Vagina (tissue), 2 donors: ENCODE measurements at regions not wholly inside any gene's neighbourhood (a gene's known extent, or its start where the extent isn't known, plus 50 kb on each side); places are given as distances from the start of the nearest gene placed in this dataset.
"Not testable (repeated sequence)": the region's sequence is repeated elsewhere in the genome, so short reads cannot be mapped to it uniquely, and the experiment has no call there.

ENCODE experiments used
- DNase-seq, 2 donors: peaks; one replicate each; pipeline ENCODE4 v3.0.0-alpha.2; 2017; ENCODE audit errors: extremely low spot score in 2 of 2
- H3K27ac ChIP-seq: fragments of 200-600 bp; sonication (generic); one replicate; pipeline ENCODE4 v1.5.1; 2019
- H3K27me3 ChIP-seq: fragments of 200-600 bp; sonication (generic); one replicate; pipeline ENCODE4 v1.5.1; 2019
- H3K36me3 ChIP-seq, 2 donors: fragments of 200-600 bp; sonication (generic); one replicate each; pipeline ENCODE4 v1.5.1; 2017 to 2019
- H3K4me1 ChIP-seq: fragments of 200-600 bp; sonication (generic); one replicate; pipeline ENCODE4 v1.5.1; 2019
- H3K4me3 ChIP-seq, 2 donors: fragments of 200-600 bp; sonication (generic); 1 replicate in 1 of 2; 2 replicates in 1 of 2; pipeline ENCODE4 v1.5.1; 2016 to 2019
- H3K9me3 ChIP-seq: fragments of 200-600 bp; sonication (generic); one replicate; pipeline ENCODE4 v1.5.1; 2019
- CTCF ChIP-seq, 3 experiments: fragments of 450-650 bp in 2 of 3; fragments of 200-600 bp in 1 of 3; sonication (generic) in 1 of 3; IDR thresholded peaks; one replicate each; pipeline ENCODE4 v1.5.1; 2017 to 2019; ENCODE audit warnings: antibody characterized with exemption in 3 of 3, mild to moderate bottlenecking in 2 of 3, moderate library complexity in 2 of 3
- POLR2A ChIP-seq, 2 donors: fragments of 450-650 bp; IDR thresholded peaks; one replicate each; pipeline ENCODE4 v1.6.1; 2017; ENCODE audit warnings: antibody characterized with exemption in 2 of 2, mild to moderate bottlenecking in 2 of 2, moderate library complexity in 2 of 2
- POLR2AphosphoS5 ChIP-seq, 2 donors: sonication (generic); formaldehyde crosslinking; IDR thresholded peaks; one replicate each; pipeline ENCODE4 v1.9.0; 2017; ENCODE audit warnings: antibody characterized with exemption in 2 of 2, mild to moderate bottlenecking in 2 of 2, low read depth in 1 of 2; ENCODE audit not compliant: insufficient read depth in 1 of 2
- intact Hi-C: fragments of 100-400 bp; cut with DNase I; formaldehyde crosslinking; loops from one replicate; pipeline ENCODE4 v1.15.1; 2023

GRCh38 chr3:127413871-127414270 is 126.0 kb upstream of the PRR20G start:
- no peaks in the 10 kb centered on the region for H3K36me3 ChIP-seq
- peaks cover 6% of the 10 kb centered on the region for H3K4me1 ChIP-seq
- no peaks in the 10 kb centered on the region for H3K9me3 ChIP-seq
- intact Hi-C loops, result no loop called here
- peak in 1 of 2 donors; percentile 81 for DNase-seq
- H3K4me3 ChIP-seq, result no peak overlapping the region
- TF ChIP-seq POLR2AphosphoS5 (IDR thresholded peaks at IDR 0.05; ENCODE audit: insufficient read depth in 1 of 2, low read depth in 1 of 2), result no peak
- no peak for TF ChIP-seq CTCF (IDR thresholded peaks at IDR 0.05)
- no peak for TF ChIP-seq POLR2A (IDR thresholded peaks at IDR 0.05)
- no peak overlapping the region for H3K27ac ChIP-seq
- no peaks in the 10 kb centered on the region for H3K27me3 ChIP-seq

GRCh38 chr3:127413318-127413673 is 125.5 kb upstream of the PRR20G start:
- Histone ChIP-seq H3K36me3 (no peaks in the 10 kb centered on the region), H3K27me3 (no peaks in the 10 kb centered on the region), H3K4me3 (no peak overlapping the region), H3K9me3 (no peaks in the 10 kb centered on the region), H3K4me1 (peaks cover 6% of the 10 kb centered on the region), H3K27ac (no peak overlapping the region)
- intact Hi-C loops, result no loop called here
- no peak for DNase-seq
- no peak for TF ChIP-seq POLR2A (IDR thresholded peaks at IDR 0.05)
- no peak for TF ChIP-seq POLR2AphosphoS5 (IDR thresholded peaks at IDR 0.05; ENCODE audit: insufficient read depth in 1 of 2, low read depth in 1 of 2)
- TF ChIP-seq CTCF (IDR thresholded peaks at IDR 0.05), result no peak

GRCh38 chr3:127412578-127413317 is 124.9 kb upstream of the PRR20G start:
- Histone ChIP-seq H3K36me3 (no peaks in the 10 kb centered on the region), H3K4me1 (peaks cover 3% of the 10 kb centered on the region), H3K27ac (no peak overlapping the region), H3K27me3 (no peaks in the 10 kb centered on the region), H3K9me3 (no peaks in the 10 kb centered on the region), H3K4me3 (no peak overlapping the region)
- TF ChIP-seq CTCF (IDR thresholded peaks at IDR 0.05) (no peak), POLR2A (IDR thresholded peaks at IDR 0.05) (no peak), POLR2AphosphoS5 (IDR thresholded peaks at IDR 0.05; ENCODE audit: insufficient read depth in 1 of 2, low read depth in 1 of 2) (no peak)
- peak in 1 of 2 donors; percentile 94 for DNase-seq
- intact Hi-C loops, result no loop called here

GRCh38 chr3:127411875-127412274 is 124.0 kb upstream of the PRR20G start:
- intact Hi-C loops, H3K4me3 ChIP-seq, H3K36me3 ChIP-seq, H3K27me3 ChIP-seq, DNase-seq, H3K4me1 ChIP-seq, H3K27ac ChIP-seq, H3K9me3 ChIP-seq: not testable (repeated sequence)

- intact Hi-C loops, result no loop called here
- TF ChIP-seq POLR2A (IDR thresholded peaks at IDR 0.05), result no peak
- no peak for TF ChIP-seq POLR2AphosphoS5 (IDR thresholded peaks at IDR 0.05; ENCODE audit: insufficient read depth in 1 of 2, low read depth in 1 of 2)
- no peak for TF ChIP-seq CTCF (IDR thresholded peaks at IDR 0.05)
- H3K27ac ChIP-seq, result no peak overlapping the region
- no peaks in the 10 kb centered on the region for H3K27me3 ChIP-seq
- H3K4me3 ChIP-seq, result no peak overlapping the region
- peak in 1 of 2 donors; percentile 65 for DNase-seq
- H3K9me3 ChIP-seq, result no peaks in the 10 kb centered on the region
- no peaks in the 10 kb centered on the region for H3K4me1 ChIP-seq
- no peaks in the 10 kb centered on the region for H3K36me3 ChIP-seq
Observed at GRCh38 chr3:127411083-127411727, 123.4 kb upstream of the PRR20G start.
